SK-N-SH treated with all-trans-retinoic acid at 6 μM for 48 hours (cell line): ENCODE measurements at regions not wholly inside any gene's neighbourhood (a gene's known extent, or its start where the extent isn't known, plus 50 kb on each side); places are given as distances from the start of the nearest gene placed in this dataset.

Experiments
- ATAC-seq: fragments of 200-7000 bp; cut with Tn5 transposase; 3 replicates; pipeline ENCODE4 v1.9.1; 2020; ENCODE audit warnings: mild to moderate bottlenecking, moderate library complexity
- ARNTL ChIP-seq: fragments of 450-650 bp; formaldehyde crosslinking; IDR thresholded peaks from 2 replicates; pipeline ENCODE4 v1.5.0; 2020; ENCODE audit warnings: low read depth, mild to moderate bottlenecking, moderate library complexity, borderline replicate concordance
- BACH2 ChIP-seq: fragments of 250-450 bp; sonication (Bioruptor Pico); IDR thresholded peaks from 2 replicates; pipeline ENCODE4 v1.9.0; 2021; ENCODE audit warnings: mild to moderate bottlenecking, borderline replicate concordance
- CSDC2 ChIP-seq: fragments of 250-450 bp; sonication (Bioruptor Pico); IDR thresholded peaks from 2 replicates; pipeline ENCODE4 v1.5.0; 2020; ENCODE audit warnings: mild to moderate bottlenecking, moderate library complexity
- ESRRG ChIP-seq: fragments of 250-450 bp; sonication (Bioruptor Pico); IDR thresholded peaks from 2 replicates; pipeline ENCODE4 v1.6.1; 2021; ENCODE audit warnings: mild to moderate bottlenecking
- GLIS3 ChIP-seq: fragments of 250-450 bp; sonication (Bioruptor Pico); IDR thresholded peaks from 2 replicates; pipeline ENCODE4 v1.5.0; 2020; ENCODE audit warnings: mild to moderate bottlenecking, moderate library complexity
- ISL1 ChIP-seq: fragments of 250-450 bp; sonication (Bioruptor Pico); IDR thresholded peaks from 2 replicates; pipeline ENCODE4 v2.1.2; 2022; ENCODE audit warnings: mild to moderate bottlenecking, moderate library complexity
- PPARA ChIP-seq: fragments of 250-450 bp; sonication (Bioruptor Pico); IDR thresholded peaks from 2 replicates; pipeline ENCODE4 v1.5.0; 2020; ENCODE audit warnings: mild to moderate bottlenecking, borderline replicate concordance
- RARB ChIP-seq: fragments of 250-450 bp; sonication (Bioruptor Pico); IDR thresholded peaks from 2 replicates; pipeline ENCODE4 v1.8.0; 2021; ENCODE audit warnings: mild to moderate bottlenecking, moderate library complexity
- SNAI2 ChIP-seq: fragments of 250-450 bp; sonication (Bioruptor Pico); IDR thresholded peaks from 2 replicates; pipeline ENCODE4 v1.5.0; 2020; ENCODE audit warnings: mild to moderate bottlenecking, moderate library complexity
- TOX ChIP-seq: fragments of 250-450 bp; sonication (Bioruptor Pico); IDR thresholded peaks from 2 replicates; pipeline ENCODE4 v1.8.0; 2021; ENCODE audit warnings: mild to moderate bottlenecking, moderate library complexity, borderline replicate concordance
- ZC3H10 ChIP-seq: fragments of 250-450 bp; sonication (Bioruptor Pico); IDR thresholded peaks from 2 replicates; pipeline ENCODE4 v1.5.1; 2021; ENCODE audit warnings: mild to moderate bottlenecking, moderate library complexity
- ZFP3 ChIP-seq: fragments of 250-450 bp; sonication (Bioruptor Pico); IDR thresholded peaks from 2 replicates; pipeline ENCODE4 v1.5.0; 2020; ENCODE audit warnings: mild to moderate bottlenecking, moderate library complexity
- ZFP30 ChIP-seq: fragments of 450-650 bp; formaldehyde crosslinking; IDR thresholded peaks from 2 replicates; pipeline ENCODE4 v1.5.0; 2022; ENCODE audit warnings: mild to moderate bottlenecking, moderate library complexity
- ZNF565 ChIP-seq: fragments of 450-650 bp; formaldehyde crosslinking; conservative IDR thresholded peaks from 2 replicates; pipeline ENCODE4 v1.5.0; 2020; ENCODE audit warnings: low read depth, mild to moderate bottlenecking, moderate library complexity
- ZNF70 ChIP-seq: fragments of 450-650 bp; formaldehyde crosslinking; IDR thresholded peaks from 2 replicates; pipeline ENCODE4 v1.5.0; 2020; ENCODE audit warnings: mild to moderate bottlenecking, moderate library complexity
- ZNF8 ChIP-seq: fragments of 450-650 bp; formaldehyde crosslinking; IDR thresholded peaks from 2 replicates; pipeline ENCODE4 v1.5.0; 2020; ENCODE audit warnings: mild to moderate bottlenecking, moderate library complexity
- TF ChIP-seq, protein P1 (sequence below): fragments of 250-450 bp; sonication (Bioruptor Pico); IDR thresholded peaks from 2 replicates; pipeline ENCODE4 v1.5.1; 2021; ENCODE audit warnings: mild to moderate bottlenecking, moderate library complexity
- TF ChIP-seq, protein P2 (sequence below): fragments of 250-450 bp; sonication (Bioruptor Pico); IDR thresholded peaks from 2 replicates; pipeline ENCODE4 v1.8.0; 2021; ENCODE audit warnings: low read depth, mild to moderate bottlenecking, moderate library complexity, borderline replicate concordance
- TF ChIP-seq, protein P3 (sequence below): fragments of 250-450 bp; sonication (Bioruptor Pico); IDR thresholded peaks from 2 replicates; pipeline ENCODE4 v1.8.0; 2020; ENCODE audit warnings: mild to moderate bottlenecking, moderate library complexity, borderline replicate concordance
- TF ChIP-seq, protein P4 (sequence below): fragments of 250-450 bp; sonication (Bioruptor Pico); IDR thresholded peaks from 2 replicates; pipeline ENCODE4 v1.5.0; 2020; ENCODE audit warnings: mild to moderate bottlenecking, moderate library complexity

DNA sequence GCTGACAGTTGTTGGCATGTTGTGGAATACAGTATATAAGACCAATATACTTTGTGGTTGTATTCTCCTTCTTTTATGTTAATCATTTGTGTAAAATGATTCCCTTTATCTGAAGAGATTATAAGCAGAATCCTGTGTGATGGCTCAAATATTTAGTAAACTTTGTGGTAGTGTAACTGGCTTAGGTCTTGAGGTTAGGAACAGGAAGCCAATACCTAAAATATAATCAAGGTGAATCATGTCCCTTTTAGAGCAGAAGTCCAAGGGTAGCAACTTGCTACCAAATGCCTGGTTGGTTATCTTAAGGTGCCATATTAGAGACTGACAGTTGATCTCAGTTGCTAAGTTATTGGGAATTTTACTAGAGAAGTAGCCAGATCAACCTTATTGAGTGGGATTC is 398.5 kb upstream of the ADAMTS5 start:
- no peak; the same call in 2 of the 3 replicates for ATAC-seq

DNA sequence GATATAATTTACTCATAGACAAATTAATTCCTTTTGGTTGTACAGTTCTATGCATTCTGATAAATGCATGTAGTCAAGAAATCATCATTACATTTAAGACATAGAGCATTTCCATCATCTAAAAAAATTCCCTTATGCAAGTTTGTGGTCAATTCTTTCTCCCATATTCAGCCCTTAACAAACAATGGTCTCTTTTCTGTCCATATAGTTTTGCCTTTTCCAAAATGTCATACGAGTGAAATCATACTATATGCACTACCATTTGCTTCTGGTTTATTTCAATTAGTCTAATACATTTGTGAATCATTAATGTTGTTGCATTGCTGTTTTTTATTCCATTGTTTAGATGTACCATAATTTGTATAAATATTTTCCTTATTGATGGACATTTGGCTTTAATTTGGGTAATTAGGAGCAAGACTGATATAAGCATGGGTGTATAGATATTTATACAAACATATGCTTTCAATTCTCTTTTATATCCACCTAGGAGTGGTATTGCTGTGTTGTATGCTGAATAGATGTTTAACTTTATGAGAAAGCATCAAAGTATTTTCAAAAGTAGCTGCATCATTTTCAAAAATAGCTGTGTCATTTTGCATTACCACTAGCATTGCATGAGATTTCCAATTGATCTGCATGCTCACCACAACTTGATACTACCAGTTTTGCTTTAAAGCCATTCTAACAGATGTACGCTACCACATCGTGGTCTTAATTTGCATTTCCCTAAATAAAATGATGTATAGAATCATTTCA is 397.0 kb upstream of the ADAMTS5 start:
- peak; percentile 88 for ATAC-seq
- no peak for TF ChIP-seq ZFP30 (CRISPR knock-in tag)
- 0 out of 2 replicates have a peak, but pooled peaks have one; percentile 13 for TF ChIP-seq ZNF8
- no peak for TF ChIP-seq RARB (CRISPR knock-in tag)
- TF ChIP-seq, all 23 proteins: peak for 1

More for the DNA sequence above, 398.5 kb upstream of the ADAMTS5 start:
- no peak for TF ChIP-seq ARNTL
- TF ChIP-seq SNAI2 (CRISPR knock-in tag) = no peak
- TF ChIP-seq ZNF70 (CRISPR knock-in tag) = no peak
- TF ChIP-seq ESRRG (CRISPR knock-in tag) = no peak
- no peak for TF ChIP-seq TOX
- no peak for TF ChIP-seq ZFP30 (CRISPR knock-in tag)
- no peak for TF ChIP-seq ISL1 (CRISPR knock-in tag)
- TF ChIP-seq PPARA (CRISPR knock-in tag) = no peak
- TF ChIP-seq, protein P1, sequence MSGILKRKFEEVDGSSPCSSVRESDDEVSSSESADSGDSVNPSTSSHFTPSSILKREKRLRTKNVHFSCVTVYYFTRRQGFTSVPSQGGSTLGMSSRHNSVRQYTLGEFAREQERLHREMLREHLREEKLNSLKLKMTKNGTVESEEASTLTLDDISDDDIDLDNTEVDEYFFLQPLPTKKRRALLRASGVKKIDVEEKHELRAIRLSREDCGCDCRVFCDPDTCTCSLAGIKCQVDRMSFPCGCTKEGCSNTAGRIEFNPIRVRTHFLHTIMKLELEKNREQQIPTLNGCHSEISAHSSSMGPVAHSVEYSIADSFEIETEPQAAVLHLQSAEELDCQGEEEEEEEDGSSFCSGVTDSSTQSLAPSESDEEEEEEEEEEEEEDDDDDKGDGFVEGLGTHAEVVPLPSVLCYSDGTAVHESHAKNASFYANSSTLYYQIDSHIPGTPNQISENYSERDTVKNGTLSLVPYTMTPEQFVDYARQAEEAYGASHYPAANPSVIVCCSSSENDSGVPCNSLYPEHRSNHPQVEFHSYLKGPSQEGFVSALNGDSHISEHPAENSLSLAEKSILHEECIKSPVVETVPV (CRISPR knock-in tag) = no peak
- no peak for TF ChIP-seq ZFP3 (CRISPR knock-in tag)
- TF ChIP-seq ZC3H10 = no peak
- TF ChIP-seq, protein P2, sequence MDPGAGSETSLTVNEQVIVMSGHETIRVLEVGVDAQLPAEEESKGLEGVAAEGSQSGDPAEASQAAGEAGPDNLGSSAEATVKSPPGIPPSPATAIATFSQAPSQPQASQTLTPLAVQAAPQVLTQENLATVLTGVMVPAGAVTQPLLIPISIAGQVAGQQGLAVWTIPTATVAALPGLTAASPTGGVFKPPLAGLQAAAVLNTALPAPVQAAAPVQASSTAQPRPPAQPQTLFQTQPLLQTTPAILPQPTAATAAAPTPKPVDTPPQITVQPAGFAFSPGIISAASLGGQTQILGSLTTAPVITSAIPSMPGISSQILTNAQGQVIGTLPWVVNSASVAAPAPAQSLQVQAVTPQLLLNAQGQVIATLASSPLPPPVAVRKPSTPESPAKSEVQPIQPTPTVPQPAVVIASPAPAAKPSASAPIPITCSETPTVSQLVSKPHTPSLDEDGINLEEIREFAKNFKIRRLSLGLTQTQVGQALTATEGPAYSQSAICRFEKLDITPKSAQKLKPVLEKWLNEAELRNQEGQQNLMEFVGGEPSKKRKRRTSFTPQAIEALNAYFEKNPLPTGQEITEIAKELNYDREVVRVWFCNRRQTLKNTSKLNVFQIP (CRISPR knock-in tag) = no peak
- TF ChIP-seq CSDC2 (CRISPR knock-in tag) = no peak
- TF ChIP-seq, all 23 proteins: peak for 0

DNA sequence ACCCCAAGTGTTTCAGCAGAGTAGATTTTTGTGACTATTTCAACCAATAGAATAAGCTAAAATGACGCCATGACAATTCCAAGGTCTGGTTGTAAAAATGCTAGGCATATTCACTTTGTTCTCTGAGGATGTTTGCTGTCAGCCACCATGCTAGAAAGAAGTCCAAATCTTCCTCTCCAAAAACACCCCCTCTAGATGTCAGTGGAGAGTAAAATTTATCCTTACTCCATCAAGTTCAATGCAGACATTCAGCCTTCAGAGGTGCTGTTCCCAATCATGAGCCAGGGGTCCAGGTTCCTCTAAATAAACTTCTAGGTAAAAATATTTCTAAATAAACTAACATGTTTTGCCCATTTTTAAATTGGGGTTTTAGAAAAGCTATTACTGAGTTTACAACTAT is 395.4 kb upstream of the ADAMTS5 start:
- TF ChIP-seq ZFP3 (CRISPR knock-in tag) (no peak), BACH2 (CRISPR knock-in tag) (no peak), ARNTL (no peak), TOX (no peak), ZNF565 (no peak), PPARA (CRISPR knock-in tag) (no peak), ESRRG (CRISPR knock-in tag) (no peak), SNAI2 (CRISPR knock-in tag) (no peak), CSDC2 (CRISPR knock-in tag) (no peak), GLIS3 (CRISPR knock-in tag) (no peak), ISL1 (CRISPR knock-in tag) (no peak), ZNF8 (no peak), ZFP30 (CRISPR knock-in tag) (no peak), ZNF70 (CRISPR knock-in tag) (no peak)
- TF ChIP-seq, protein P3, sequence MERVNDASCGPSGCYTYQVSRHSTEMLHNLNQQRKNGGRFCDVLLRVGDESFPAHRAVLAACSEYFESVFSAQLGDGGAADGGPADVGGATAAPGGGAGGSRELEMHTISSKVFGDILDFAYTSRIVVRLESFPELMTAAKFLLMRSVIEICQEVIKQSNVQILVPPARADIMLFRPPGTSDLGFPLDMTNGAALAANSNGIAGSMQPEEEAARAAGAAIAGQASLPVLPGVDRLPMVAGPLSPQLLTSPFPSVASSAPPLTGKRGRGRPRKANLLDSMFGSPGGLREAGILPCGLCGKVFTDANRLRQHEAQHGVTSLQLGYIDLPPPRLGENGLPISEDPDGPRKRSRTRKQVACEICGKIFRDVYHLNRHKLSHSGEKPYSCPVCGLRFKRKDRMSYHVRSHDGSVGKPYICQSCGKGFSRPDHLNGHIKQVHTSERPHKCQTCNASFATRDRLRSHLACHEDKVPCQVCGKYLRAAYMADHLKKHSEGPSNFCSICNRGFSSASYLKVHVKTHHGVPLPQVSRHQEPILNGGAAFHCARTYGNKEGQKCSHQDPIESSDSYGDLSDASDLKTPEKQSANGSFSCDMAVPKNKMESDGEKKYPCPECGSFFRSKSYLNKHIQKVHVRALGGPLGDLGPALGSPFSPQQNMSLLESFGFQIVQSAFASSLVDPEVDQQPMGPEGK (CRISPR knock-in tag) = no peak
- TF ChIP-seq, protein P4, sequence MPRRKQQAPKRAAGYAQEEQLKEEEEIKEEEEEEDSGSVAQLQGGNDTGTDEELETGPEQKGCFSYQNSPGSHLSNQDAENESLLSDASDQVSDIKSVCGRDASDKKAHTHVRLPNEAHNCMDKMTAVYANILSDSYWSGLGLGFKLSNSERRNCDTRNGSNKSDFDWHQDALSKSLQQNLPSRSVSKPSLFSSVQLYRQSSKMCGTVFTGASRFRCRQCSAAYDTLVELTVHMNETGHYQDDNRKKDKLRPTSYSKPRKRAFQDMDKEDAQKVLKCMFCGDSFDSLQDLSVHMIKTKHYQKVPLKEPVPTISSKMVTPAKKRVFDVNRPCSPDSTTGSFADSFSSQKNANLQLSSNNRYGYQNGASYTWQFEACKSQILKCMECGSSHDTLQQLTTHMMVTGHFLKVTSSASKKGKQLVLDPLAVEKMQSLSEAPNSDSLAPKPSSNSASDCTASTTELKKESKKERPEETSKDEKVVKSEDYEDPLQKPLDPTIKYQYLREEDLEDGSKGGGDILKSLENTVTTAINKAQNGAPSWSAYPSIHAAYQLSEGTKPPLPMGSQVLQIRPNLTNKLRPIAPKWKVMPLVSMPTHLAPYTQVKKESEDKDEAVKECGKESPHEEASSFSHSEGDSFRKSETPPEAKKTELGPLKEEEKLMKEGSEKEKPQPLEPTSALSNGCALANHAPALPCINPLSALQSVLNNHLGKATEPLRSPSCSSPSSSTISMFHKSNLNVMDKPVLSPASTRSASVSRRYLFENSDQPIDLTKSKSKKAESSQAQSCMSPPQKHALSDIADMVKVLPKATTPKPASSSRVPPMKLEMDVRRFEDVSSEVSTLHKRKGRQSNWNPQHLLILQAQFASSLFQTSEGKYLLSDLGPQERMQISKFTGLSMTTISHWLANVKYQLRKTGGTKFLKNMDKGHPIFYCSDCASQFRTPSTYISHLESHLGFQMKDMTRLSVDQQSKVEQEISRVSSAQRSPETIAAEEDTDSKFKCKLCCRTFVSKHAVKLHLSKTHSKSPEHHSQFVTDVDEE (CRISPR knock-in tag) = no peak
- TF ChIP-seq, protein P1 (CRISPR knock-in tag) = no peak
- TF ChIP-seq, protein P2 (CRISPR knock-in tag) = no peak
- ATAC-seq = no peak
